GM23248 (cell line): ENCODE measurements at regions not wholly inside any gene's neighbourhood (a gene's known extent, or its start where the extent isn't known, plus 50 kb on each side); places are given as distances from the start of the nearest gene placed in this dataset.

Experiments used
- DNase-seq: peaks from one replicate; pipeline ENCODE4 v3.0.0-alpha.2; 2015
- H2AFZ ChIP-seq: fragments of 200-600 bp; sonication (generic); 2 replicates; pipeline ENCODE4 v1.6.1; 2016; ENCODE audit warnings: antibody characterized with exemption
- H3F3A ChIP-seq: fragments of 200-600 bp; sonication (generic); 2 replicates; pipeline ENCODE4 v1.6.1; 2016; ENCODE audit warnings: mild to moderate bottlenecking, antibody characterized with exemption, mixed run types; ENCODE audit not compliant: insufficient read depth
- H3K27ac ChIP-seq: fragments of 200-600 bp; sonication (generic); 2 replicates; pipeline ENCODE4 v1.5.1; 2016; ENCODE audit warnings: mild to moderate bottlenecking
- H3K27me3 ChIP-seq: fragments of 200-600 bp; sonication (generic); replicated peaks from 2 replicates; pipeline ENCODE4 v1.6.1; 2016; ENCODE audit warnings: mild to moderate bottlenecking; ENCODE audit not compliant: insufficient read depth
- H3K36me3 ChIP-seq: fragments of 200-600 bp; sonication (generic); 2 replicates; pipeline ENCODE4 v1.6.1; 2016; ENCODE audit warnings: low read depth, mild to moderate bottlenecking
- H3K4me1 ChIP-seq: fragments of 200-600 bp; sonication (generic); 2 replicates; pipeline ENCODE4 v1.6.1; 2016; ENCODE audit warnings: mild to moderate bottlenecking; ENCODE audit not compliant: insufficient read depth
- H3K4me2 ChIP-seq: fragments of 200-600 bp; sonication (generic); one replicate; pipeline ENCODE4 v1.6.1; 2016; ENCODE audit warnings: mild to moderate bottlenecking; ENCODE audit not compliant: unreplicated experiment
- H3K4me3 ChIP-seq: fragments of 200-600 bp; sonication (generic); 2 replicates; pipeline ENCODE4 v1.5.1; 2016; ENCODE audit warnings: mild to moderate bottlenecking
- H3K79me2 ChIP-seq: fragments of 200-600 bp; sonication (generic); 2 replicates; pipeline ENCODE4 v1.6.1; 2016; ENCODE audit warnings: mild to moderate bottlenecking; ENCODE audit not compliant: insufficient read depth
- H3K9ac ChIP-seq: fragments of 200-600 bp; sonication (generic); 2 replicates; pipeline ENCODE4 v1.6.1; 2016; ENCODE audit warnings: mild to moderate bottlenecking
- H3K9me2 ChIP-seq: fragments of 200-600 bp; sonication (generic); 2 replicates; pipeline ENCODE4 v1.6.1; 2016; ENCODE audit warnings: mixed run types, mild to moderate bottlenecking, moderate library complexity; ENCODE audit not compliant: insufficient read depth
- H3K9me3 ChIP-seq: fragments of 200-600 bp; sonication (generic); one replicate; pipeline ENCODE4 v1.6.1; 2017; ENCODE audit warnings: low read depth
- H4K20me1 ChIP-seq: fragments of 200-600 bp; sonication (generic); 2 replicates; pipeline ENCODE4 v1.6.0; 2016; ENCODE audit not compliant: insufficient read depth
- EZH2 ChIP-seq: fragments of 200-600 bp; sonication (generic); IDR thresholded peaks from 2 replicates; pipeline ENCODE4 v1.6.1; 2018; ENCODE audit warnings: antibody characterized with exemption, mild to moderate bottlenecking; ENCODE audit not compliant: insufficient read depth, poor library complexity, severe bottlenecking
- EZH2phosphoT487 ChIP-seq: fragments of 200-600 bp; sonication (generic); IDR thresholded peaks from 2 replicates; pipeline ENCODE4 v1.6.1; 2018; ENCODE audit warnings: antibody characterized with exemption, moderate library complexity, mild to moderate bottlenecking, low read depth; ENCODE audit not compliant: insufficient read depth
- WGBS, 2 experiments: methylation state at CpG; one replicate each; pipeline ENCODE4 v1.1.6; 2015 to 2017; ENCODE audit warnings: low lambda C conversion rate in 2 of 2, low coverage in 1 of 2; ENCODE audit errors: missing lambda C conversion rate in 2 of 2; 5-methylcytosine and 5-hydroxymethylcytosine counted together
- in situ Hi-C: fragments of 300-500 bp; cut with MboI; formaldehyde crosslinking; loops from 2 replicates; pipeline ENCODE4 v1.15.0; 2020

- Histone ChIP-seq H3K4me3 (no peak overlapping the region), H3K4me2 (no peak overlapping the region), H3K79me2 (no peaks in the 10 kb centered on the region), H3K9me2 (no peaks in the 10 kb centered on the region), H3K36me3 (no peaks in the 10 kb centered on the region), H3K27ac (no peak overlapping the region), H3F3A (no peaks in the 10 kb centered on the region), H3K9ac (no peak overlapping the region), H3K27me3 (no peaks in the 10 kb centered on the region), H3K9me3 (no peaks in the 10 kb centered on the region), H3K4me1 (no peaks in the 10 kb centered on the region), H2AFZ (no peak overlapping the region), H4K20me1 (no peaks in the 10 kb centered on the region)
- in situ Hi-C loops, result no loop called here
- DNase-seq, result peak; percentile 4
- TF ChIP-seq EZH2phosphoT487 (no peak), EZH2 (no peak)
- WGBS, 2 experiments, result 2 to 7% methylated on average over 2 of the region's 2 CpGs
These were observed 642.1 kb upstream of the TENM3 start for GRCh38 chr4:181601103-181601502.

- DNase-seq, result no peak
- Histone ChIP-seq H3K4me3 (no peak overlapping the region), H3K4me2 (no peak overlapping the region), H3K36me3 (no peaks in the 10 kb centered on the region), H3K4me1 (no peaks in the 10 kb centered on the region), H2AFZ (no peak overlapping the region), H3K9me3 (no peaks in the 10 kb centered on the region), H3K9me2 (no peaks in the 10 kb centered on the region), H3K27ac (no peak overlapping the region), H3F3A (no peaks in the 10 kb centered on the region), H3K9ac (no peak overlapping the region), H3K27me3 (no peaks in the 10 kb centered on the region), H3K79me2 (no peaks in the 10 kb centered on the region), H4K20me1 (no peaks in the 10 kb centered on the region)
- TF ChIP-seq EZH2phosphoT487 (no peak), EZH2 (no peak)
- in situ Hi-C loops, result no loop called here
- WGBS, 2 experiments, result 8 to 11% methylated on average over 4 of the region's 4 CpGs
These were observed 638.7 kb upstream of the TENM3 start for GRCh38 chr4:181604546-181604945.

- Histone ChIP-seq H3K9ac (no peak overlapping the region), H3K4me1 (no peaks in the 10 kb centered on the region), H3F3A (no peaks in the 10 kb centered on the region), H3K27me3 (no peaks in the 10 kb centered on the region), H2AFZ (no peak overlapping the region), H3K36me3 (no peaks in the 10 kb centered on the region), H3K9me2 (no peaks in the 10 kb centered on the region), H3K27ac (no peak overlapping the region), H3K4me2 (no peak overlapping the region), H3K9me3 (no peaks in the 10 kb centered on the region), H3K79me2 (no peaks in the 10 kb centered on the region), H3K4me3 (no peak overlapping the region), H4K20me1 (no peaks in the 10 kb centered on the region)
- WGBS, 2 experiments, result 8 to 10% methylated on average over 1 of the region's 1 CpG
- no peak for DNase-seq
- TF ChIP-seq EZH2 (no peak), EZH2phosphoT487 (no peak)
- in situ Hi-C loops, result no loop called here
These were observed 636.9 kb upstream of the TENM3 start for GRCh38 chr4:181606300-181606699.

- no peak for DNase-seq
- H3K4me2 ChIP-seq, result no peak overlapping the region
- in situ Hi-C loops, result no loop called here
These were observed 635.0 kb upstream of the TENM3 start for GRCh38 chr4:181608181-181608580.

More at GRCh38 chr4:181608181-181608580, 635.0 kb upstream of the TENM3 start:
- Histone ChIP-seq H3K9ac (no peak overlapping the region), H3F3A (no peaks in the 10 kb centered on the region), H3K4me1 (no peaks in the 10 kb centered on the region), H2AFZ (no peak overlapping the region), H4K20me1 (no peaks in the 10 kb centered on the region), H3K79me2 (no peaks in the 10 kb centered on the region), H3K9me2 (no peaks in the 10 kb centered on the region), H3K27ac (no peak overlapping the region), H3K27me3 (no peaks in the 10 kb centered on the region), H3K9me3 (no peaks in the 10 kb centered on the region), H3K4me3 (no peak overlapping the region), H3K36me3 (no peaks in the 10 kb centered on the region)
- WGBS, 2 experiments, result 4 to 5% methylated on average over 2 of the region's 2 CpGs
- TF ChIP-seq EZH2phosphoT487 (no peak), EZH2 (no peak)
